ENCODE measurements at regions not wholly inside any gene's neighbourhood (a gene's known extent, or its start where the extent isn't known, plus 50 kb on each side); places are given as distances from the start of the nearest gene placed in this dataset.

- no peak overlapping the region for H2AFZ ChIP-seq (ENCODE audit: low read depth)
- no peaks in the 10 kb centered on the region for H3K27me3 ChIP-seq (ENCODE audit: insufficient read depth, low read depth)
- H3K4me2 ChIP-seq: no peak overlapping the region
- H3K36me3 ChIP-seq (ENCODE audit: insufficient read depth): no peaks in the 10 kb centered on the region
- H3K4me1 ChIP-seq (ENCODE audit: low read depth, poor library complexity, severe bottlenecking): peaks cover 51% of the 10 kb centered on the region
- H3K4me3 ChIP-seq (IDR thresholded peaks at IDR 0.05; ENCODE audit: insufficient read depth, low read depth, low read length): no peak overlapping the region
- no peak for TF ChIP-seq CTCF (conservative IDR thresholded peaks at IDR 0.05; ENCODE audit: low read depth, low read length)
- no peaks in the 10 kb centered on the region for H4K20me1 ChIP-seq (ENCODE audit: insufficient read depth)
- H3K9ac ChIP-seq: no peak overlapping the region
- H3K79me2 ChIP-seq (ENCODE audit: insufficient read depth, low read depth): no peaks in the 10 kb centered on the region
- H3K27ac ChIP-seq: no peak overlapping the region
Observed at GRCh38 chr16:14353340-14353739, 276.7 kb downstream of the PARN start.

- Histone ChIP-seq H3K27ac (no peak overlapping the region), H3K4me2 (no peak overlapping the region), H3K27me3 (ENCODE audit: insufficient read depth, low read depth) (no peaks in the 10 kb centered on the region), H3K4me3 (IDR thresholded peaks at IDR 0.05; ENCODE audit: insufficient read depth, low read depth, low read length) (no peak overlapping the region), H3K4me1 (ENCODE audit: low read depth, poor library complexity, severe bottlenecking) (peaks cover 37% of the 10 kb centered on the region), H3K79me2 (ENCODE audit: insufficient read depth, low read depth) (no peaks in the 10 kb centered on the region), H3K9ac (no peak overlapping the region), H3K36me3 (ENCODE audit: insufficient read depth) (no peaks in the 10 kb centered on the region), H4K20me1 (ENCODE audit: insufficient read depth) (no peaks in the 10 kb centered on the region), H2AFZ (ENCODE audit: low read depth) (no peak overlapping the region)
- TF ChIP-seq CTCF (conservative IDR thresholded peaks at IDR 0.05; ENCODE audit: low read depth, low read length): no peak
Observed at GRCh38 chr16:14351647-14352046, 278.4 kb downstream of the PARN start.

- no peak for TF ChIP-seq CTCF (conservative IDR thresholded peaks at IDR 0.05; ENCODE audit: low read depth, low read length)
- Histone ChIP-seq H3K4me2 (no peak overlapping the region), H3K27ac (no peak overlapping the region), H4K20me1 (ENCODE audit: insufficient read depth) (no peaks in the 10 kb centered on the region), H3K36me3 (ENCODE audit: insufficient read depth) (no peaks in the 10 kb centered on the region), H3K79me2 (ENCODE audit: insufficient read depth, low read depth) (no peaks in the 10 kb centered on the region), H3K9ac (no peak overlapping the region), H3K4me3 (IDR thresholded peaks at IDR 0.05; ENCODE audit: insufficient read depth, low read depth, low read length) (no peak overlapping the region), H3K27me3 (ENCODE audit: insufficient read depth, low read depth) (no peaks in the 10 kb centered on the region), H2AFZ (ENCODE audit: low read depth) (no peak overlapping the region), H3K4me1 (ENCODE audit: low read depth, poor library complexity, severe bottlenecking) (peaks cover 27% of the 10 kb centered on the region)
Observed at GRCh38 chr16:14350626-14351025, 279.4 kb downstream of the PARN start.

GRCh38 chr16:14350081-14350480 is 279.0 kb downstream of the MRTFB start:
- H3K9ac ChIP-seq: no peak overlapping the region
- no peak overlapping the region for H3K4me3 ChIP-seq (IDR thresholded peaks at IDR 0.05; ENCODE audit: insufficient read depth, low read depth, low read length)
- TF ChIP-seq CTCF (conservative IDR thresholded peaks at IDR 0.05; ENCODE audit: low read depth, low read length): no peak

More at GRCh38 chr16:14350081-14350480, 279.0 kb downstream of the MRTFB start:
- Histone ChIP-seq H3K27ac (no peak overlapping the region), H3K27me3 (ENCODE audit: insufficient read depth, low read depth) (no peaks in the 10 kb centered on the region), H3K79me2 (ENCODE audit: insufficient read depth, low read depth) (no peaks in the 10 kb centered on the region), H3K4me2 (no peak overlapping the region), H3K36me3 (ENCODE audit: insufficient read depth) (no peaks in the 10 kb centered on the region), H2AFZ (ENCODE audit: low read depth) (no peak overlapping the region), H3K4me1 (ENCODE audit: low read depth, poor library complexity, severe bottlenecking) (peaks cover 24% of the 10 kb centered on the region), H4K20me1 (ENCODE audit: insufficient read depth) (no peaks in the 10 kb centered on the region)

Data from KMS-11 (cell line).